ENCODE measurements at regions not wholly inside any gene's neighbourhood (a gene's known extent, or its start where the extent isn't known, plus 50 kb on each side); places are given as distances from the start of the nearest gene placed in this dataset.

GRCh38 chr2:21291426-21291825 is 167.7 kb downstream of the TDRD15 start:
- TF ChIP-seq PHF21A (CRISPR knock-in tag; IDR thresholded peaks at IDR 0.05) (no peak), RBM39 (IDR thresholded peaks at IDR 0.05; ENCODE audit: low read depth, low read length, poor library complexity, severe bottlenecking) (no peak), POLR2A (IDR thresholded peaks at IDR 0.05; ENCODE audit: insufficient read depth in 1 of 2, low read depth in 2 of 2, low read length in 2 of 2) (no peak), YY1 (IDR thresholded peaks at IDR 0.05; ENCODE audit: insufficient read depth, insufficient replicate concordance, low read depth, low read length) (no peak), ADNP (CRISPR knock-in tag; IDR thresholded peaks at IDR 0.05) (no peak), IKZF4 (CRISPR knock-in tag; IDR thresholded peaks at IDR 0.05; ENCODE audit: borderline replicate concordance, low read depth, not compliant biosample characterization) (no peak), ZSCAN9 (CRISPR knock-in tag; IDR thresholded peaks at IDR 0.05; ENCODE audit: borderline replicate concordance) (no peak), NFE2L2 (IDR thresholded peaks at IDR 0.05; ENCODE audit: low read length) (no peak), KDM5B (CRISPR knock-in tag; IDR thresholded peaks at IDR 0.05; ENCODE audit: borderline replicate concordance) (no peak)
- TF ChIP-seq, protein P1, sequence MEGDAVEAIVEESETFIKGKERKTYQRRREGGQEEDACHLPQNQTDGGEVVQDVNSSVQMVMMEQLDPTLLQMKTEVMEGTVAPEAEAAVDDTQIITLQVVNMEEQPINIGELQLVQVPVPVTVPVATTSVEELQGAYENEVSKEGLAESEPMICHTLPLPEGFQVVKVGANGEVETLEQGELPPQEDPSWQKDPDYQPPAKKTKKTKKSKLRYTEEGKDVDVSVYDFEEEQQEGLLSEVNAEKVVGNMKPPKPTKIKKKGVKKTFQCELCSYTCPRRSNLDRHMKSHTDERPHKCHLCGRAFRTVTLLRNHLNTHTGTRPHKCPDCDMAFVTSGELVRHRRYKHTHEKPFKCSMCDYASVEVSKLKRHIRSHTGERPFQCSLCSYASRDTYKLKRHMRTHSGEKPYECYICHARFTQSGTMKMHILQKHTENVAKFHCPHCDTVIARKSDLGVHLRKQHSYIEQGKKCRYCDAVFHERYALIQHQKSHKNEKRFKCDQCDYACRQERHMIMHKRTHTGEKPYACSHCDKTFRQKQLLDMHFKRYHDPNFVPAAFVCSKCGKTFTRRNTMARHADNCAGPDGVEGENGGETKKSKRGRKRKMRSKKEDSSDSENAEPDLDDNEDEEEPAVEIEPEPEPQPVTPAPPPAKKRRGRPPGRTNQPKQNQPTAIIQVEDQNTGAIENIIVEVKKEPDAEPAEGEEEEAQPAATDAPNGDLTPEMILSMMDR (CRISPR knock-in tag; IDR thresholded peaks at IDR 0.05): no peak
- TF ChIP-seq, protein P2, sequence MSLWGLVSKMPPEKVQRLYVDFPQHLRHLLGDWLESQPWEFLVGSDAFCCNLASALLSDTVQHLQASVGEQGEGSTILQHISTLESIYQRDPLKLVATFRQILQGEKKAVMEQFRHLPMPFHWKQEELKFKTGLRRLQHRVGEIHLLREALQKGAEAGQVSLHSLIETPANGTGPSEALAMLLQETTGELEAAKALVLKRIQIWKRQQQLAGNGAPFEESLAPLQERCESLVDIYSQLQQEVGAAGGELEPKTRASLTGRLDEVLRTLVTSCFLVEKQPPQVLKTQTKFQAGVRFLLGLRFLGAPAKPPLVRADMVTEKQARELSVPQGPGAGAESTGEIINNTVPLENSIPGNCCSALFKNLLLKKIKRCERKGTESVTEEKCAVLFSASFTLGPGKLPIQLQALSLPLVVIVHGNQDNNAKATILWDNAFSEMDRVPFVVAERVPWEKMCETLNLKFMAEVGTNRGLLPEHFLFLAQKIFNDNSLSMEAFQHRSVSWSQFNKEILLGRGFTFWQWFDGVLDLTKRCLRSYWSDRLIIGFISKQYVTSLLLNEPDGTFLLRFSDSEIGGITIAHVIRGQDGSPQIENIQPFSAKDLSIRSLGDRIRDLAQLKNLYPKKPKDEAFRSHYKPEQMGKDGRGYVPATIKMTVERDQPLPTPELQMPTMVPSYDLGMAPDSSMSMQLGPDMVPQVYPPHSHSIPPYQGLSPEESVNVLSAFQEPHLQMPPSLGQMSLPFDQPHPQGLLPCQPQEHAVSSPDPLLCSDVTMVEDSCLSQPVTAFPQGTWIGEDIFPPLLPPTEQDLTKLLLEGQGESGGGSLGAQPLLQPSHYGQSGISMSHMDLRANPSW (CRISPR knock-in tag; IDR thresholded peaks at IDR 0.05; ENCODE audit: borderline replicate concordance): no peak
- TF ChIP-seq, protein P3, sequence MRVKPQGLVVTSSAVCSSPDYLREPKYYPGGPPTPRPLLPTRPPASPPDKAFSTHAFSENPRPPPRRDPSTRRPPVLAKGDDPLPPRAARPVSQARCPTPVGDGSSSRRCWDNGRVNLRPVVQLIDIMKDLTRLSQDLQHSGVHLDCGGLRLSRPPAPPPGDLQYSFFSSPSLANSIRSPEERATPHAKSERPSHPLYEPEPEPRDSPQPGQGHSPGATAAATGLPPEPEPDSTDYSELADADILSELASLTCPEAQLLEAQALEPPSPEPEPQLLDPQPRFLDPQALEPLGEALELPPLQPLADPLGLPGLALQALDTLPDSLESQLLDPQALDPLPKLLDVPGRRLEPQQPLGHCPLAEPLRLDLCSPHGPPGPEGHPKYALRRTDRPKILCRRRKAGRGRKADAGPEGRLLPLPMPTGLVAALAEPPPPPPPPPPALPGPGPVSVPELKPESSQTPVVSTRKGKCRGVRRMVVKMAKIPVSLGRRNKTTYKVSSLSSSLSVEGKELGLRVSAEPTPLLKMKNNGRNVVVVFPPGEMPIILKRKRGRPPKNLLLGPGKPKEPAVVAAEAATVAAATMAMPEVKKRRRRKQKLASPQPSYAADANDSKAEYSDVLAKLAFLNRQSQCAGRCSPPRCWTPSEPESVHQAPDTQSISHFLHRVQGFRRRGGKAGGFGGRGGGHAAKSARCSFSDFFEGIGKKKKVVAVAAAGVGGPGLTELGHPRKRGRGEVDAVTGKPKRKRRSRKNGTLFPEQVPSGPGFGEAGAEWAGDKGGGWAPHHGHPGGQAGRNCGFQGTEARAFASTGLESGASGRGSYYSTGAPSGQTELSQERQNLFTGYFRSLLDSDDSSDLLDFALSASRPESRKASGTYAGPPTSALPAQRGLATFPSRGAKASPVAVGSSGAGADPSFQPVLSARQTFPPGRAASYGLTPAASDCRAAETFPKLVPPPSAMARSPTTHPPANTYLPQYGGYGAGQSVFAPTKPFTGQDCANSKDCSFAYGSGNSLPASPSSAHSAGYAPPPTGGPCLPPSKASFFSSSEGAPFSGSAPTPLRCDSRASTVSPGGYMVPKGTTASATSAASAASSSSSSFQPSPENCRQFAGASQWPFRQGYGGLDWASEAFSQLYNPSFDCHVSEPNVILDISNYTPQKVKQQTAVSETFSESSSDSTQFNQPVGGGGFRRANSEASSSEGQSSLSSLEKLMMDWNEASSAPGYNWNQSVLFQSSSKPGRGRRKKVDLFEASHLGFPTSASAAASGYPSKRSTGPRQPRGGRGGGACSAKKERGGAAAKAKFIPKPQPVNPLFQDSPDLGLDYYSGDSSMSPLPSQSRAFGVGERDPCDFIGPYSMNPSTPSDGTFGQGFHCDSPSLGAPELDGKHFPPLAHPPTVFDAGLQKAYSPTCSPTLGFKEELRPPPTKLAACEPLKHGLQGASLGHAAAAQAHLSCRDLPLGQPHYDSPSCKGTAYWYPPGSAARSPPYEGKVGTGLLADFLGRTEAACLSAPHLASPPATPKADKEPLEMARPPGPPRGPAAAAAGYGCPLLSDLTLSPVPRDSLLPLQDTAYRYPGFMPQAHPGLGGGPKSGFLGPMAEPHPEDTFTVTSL (CRISPR knock-in tag; IDR thresholded peaks at IDR 0.05; ENCODE audit: borderline replicate concordance): no peak

Data from HepG2 (cell line).